PFSK-1 (cell line): ENCODE measurements at regions not wholly inside any gene's neighbourhood (a gene's known extent, or its start where the extent isn't known, plus 50 kb on each side); places are given as distances from the start of the nearest gene placed in this dataset.

ENCODE experiments used
- FOXP2 ChIP-seq: optimal IDR thresholded peaks from 2 replicates; pipeline ENCODE3; 2011; ENCODE audit warnings: borderline replicate concordance, control low read depth, inconsistent platforms; ENCODE audit not compliant: insufficient read depth; ENCODE audit errors: extremely low read length, extremely low read depth
- POLR2AphosphoS5 ChIP-seq: IDR thresholded peaks from 2 replicates; pipeline ENCODE4 v1.6.1; 2012; ENCODE audit warnings: low read depth, mild to moderate bottlenecking, control low read depth, low read length, moderate library complexity
- REST ChIP-seq, 2 experiments: IDR thresholded peaks; 2 replicates each; pipeline versions ENCODE4 v1.6.1 to v1.8.0; 2011 to 2012; ENCODE audit warnings: low read depth in 2 of 2, low read length in 2 of 2, control low read depth in 1 of 2, inconsistent platforms in 1 of 2, mild to moderate bottlenecking in 1 of 2, moderate library complexity in 1 of 2; ENCODE audit not compliant: insufficient read depth in 1 of 2
- SIN3A ChIP-seq: IDR thresholded peaks from 2 replicates; pipeline ENCODE4 v1.6.1; 2012; ENCODE audit warnings: mild to moderate bottlenecking, low read length, moderate library complexity, borderline replicate concordance; ENCODE audit not compliant: insufficient read depth
- TAF1 ChIP-seq: IDR thresholded peaks from 2 replicates; pipeline ENCODE4 v1.6.1; 2012; ENCODE audit warnings: low read length, control low read depth, borderline replicate concordance; ENCODE audit not compliant: insufficient read depth

DNA sequence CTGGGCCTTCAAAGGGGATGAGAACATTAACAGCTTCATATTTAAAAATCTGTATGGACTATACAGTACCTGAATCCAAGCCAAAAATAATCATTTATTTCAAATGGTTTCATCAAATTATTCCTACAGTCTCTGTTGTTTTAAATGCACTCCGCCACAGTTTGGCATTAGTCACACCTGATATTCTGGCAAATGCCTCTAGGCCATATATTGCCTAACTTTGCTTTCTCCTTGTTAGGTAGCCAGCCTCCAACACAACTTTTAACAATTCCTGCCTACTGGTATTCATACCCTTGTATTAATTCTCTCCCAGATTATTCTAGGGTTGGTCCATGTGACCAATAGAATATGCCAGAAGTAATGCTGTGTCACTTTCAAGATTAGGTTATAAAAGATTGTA, 146.6 kb upstream of the FANCL start:
- TF ChIP-seq TAF1 (no peak), POLR2AphosphoS5 (no peak), REST (IDR thresholded peaks at IDR 0.05; ENCODE audit: insufficient read depth in 1 of 2, low read depth in 2 of 2, low read length in 2 of 2) (no peak), SIN3A (no peak), FOXP2 (no peak)
